ENCODE measurements at regions not wholly inside any gene's neighbourhood (a gene's known extent, or its start where the extent isn't known, plus 50 kb on each side); places are given as distances from the start of the nearest gene placed in this dataset.

- no peak for TF ChIP-seq ZFX (IDR thresholded peaks at IDR 0.05; ENCODE audit: borderline replicate concordance)
- no peak for TF ChIP-seq CTCF (IDR thresholded peaks at IDR 0.05)
- no peak overlapping the region for H3K27ac ChIP-seq
Measured at GRCh38 chr19:30090476-30090875, 148.4 kb downstream of the URI1 start.

- no peak for TF ChIP-seq CTCF (IDR thresholded peaks at IDR 0.05)
- no peak for TF ChIP-seq ZFX (IDR thresholded peaks at IDR 0.05; ENCODE audit: borderline replicate concordance)
- no peak overlapping the region for H3K27ac ChIP-seq
Measured at GRCh38 chr19:30090963-30091362, 148.9 kb downstream of the URI1 start.

GRCh38 chr19:30091456-30091855 lies 149.4 kb downstream of the URI1 start:
- no peak overlapping the region for H3K27ac ChIP-seq
- no peak for TF ChIP-seq ZFX (IDR thresholded peaks at IDR 0.05; ENCODE audit: borderline replicate concordance)

- TF ChIP-seq CTCF (IDR thresholded peaks at IDR 0.05) (no peak), ZFX (IDR thresholded peaks at IDR 0.05; ENCODE audit: borderline replicate concordance) (no peak)
Measured at GRCh38 chr19:30091856-30092255, 149.8 kb downstream of the URI1 start.

GRCh38 chr19:30092721-30093569 lies 150.9 kb downstream of the URI1 start:
- H3K27ac ChIP-seq: no peak overlapping the region
- TF ChIP-seq ZFX (IDR thresholded peaks at IDR 0.05; ENCODE audit: borderline replicate concordance): no peak
- TF ChIP-seq CTCF (IDR thresholded peaks at IDR 0.05): no peak

More at GRCh38 chr19:30091856-30092255, 149.8 kb downstream of the URI1 start:
- H3K27ac ChIP-seq: no peak overlapping the region

- no peak overlapping the region for H3K27ac ChIP-seq
- TF ChIP-seq CTCF (IDR thresholded peaks at IDR 0.05) (no peak), ZFX (IDR thresholded peaks at IDR 0.05; ENCODE audit: borderline replicate concordance) (no peak)
Measured at GRCh38 chr19:30093966-30094755, 152.1 kb downstream of the URI1 start.

- TF ChIP-seq CTCF (IDR thresholded peaks at IDR 0.05) (no peak), ZFX (IDR thresholded peaks at IDR 0.05; ENCODE audit: borderline replicate concordance) (no peak)
Measured at GRCh38 chr19:30094756-30095140, 152.7 kb downstream of the URI1 start.

More at GRCh38 chr19:30094756-30095140, 152.7 kb downstream of the URI1 start:
- no peak overlapping the region for H3K27ac ChIP-seq
